ENCODE measurements at regions not wholly inside any gene's neighbourhood (a gene's known extent, or its start where the extent isn't known, plus 50 kb on each side); places are given as distances from the start of the nearest gene placed in this dataset.

- TF ChIP-seq CTCF (IDR thresholded peaks at IDR 0.05; ENCODE audit: low read depth, low read length) (no peak), POLR2A (IDR thresholded peaks at IDR 0.05; ENCODE audit: extremely low read depth, insufficient read length) (no peak)
- TF ChIP-seq, protein P1, sequence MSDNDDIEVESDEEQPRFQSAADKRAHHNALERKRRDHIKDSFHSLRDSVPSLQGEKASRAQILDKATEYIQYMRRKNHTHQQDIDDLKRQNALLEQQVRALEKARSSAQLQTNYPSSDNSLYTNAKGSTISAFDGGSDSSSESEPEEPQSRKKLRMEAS (IDR thresholded peaks at IDR 0.05; ENCODE audit: low read depth, low read length): no peak
These were observed 807.5 kb upstream of the ATXN8OS start for GRCh38 chr13:69300131-69300530.
